HEK293T (cell line): ENCODE measurements at regions not wholly inside any gene's neighbourhood (a gene's known extent, or its start where the extent isn't known, plus 50 kb on each side); places are given as distances from the start of the nearest gene placed in this dataset.

Source experiments
- CTCF ChIA-PET: fragments of 350-600 bp; formaldehyde crosslinking; extraction: SDS; loops from one replicate; lab custom pipeline; 2021; ENCODE audit warnings: antibody characterized with exemption, inconsistent platforms; lab: Yijun Ruan, JAX
- POLR2A ChIA-PET: fragments of 350-600 bp; formaldehyde crosslinking; extraction: SDS; loops from one replicate; lab custom pipeline; 2020; ENCODE audit warnings: antibody characterized with exemption, inconsistent platforms; lab: Yijun Ruan, JAX
- DNase-seq: peaks from one replicate; pipeline ENCODE4 v3.0.0; 2012; ENCODE audit warnings: mixed read lengths; ENCODE audit errors: extremely low spot score
- ARNT ChIP-seq: fragments of 450-650 bp; IDR thresholded peaks from 2 replicates; pipeline ENCODE4 v1.6.1; 2017; ENCODE audit warnings: mild to moderate bottlenecking
- BHLHE40 ChIP-seq: fragments of 450-650 bp; IDR thresholded peaks from 2 replicates; pipeline ENCODE4 v1.6.1; 2016; ENCODE audit warnings: mild to moderate bottlenecking, moderate library complexity, borderline replicate concordance
- CTBP1 ChIP-seq: fragments of 450-650 bp; IDR thresholded peaks from 2 replicates; pipeline ENCODE4 v1.6.1; 2016; ENCODE audit warnings: borderline replicate concordance
- ELF4 ChIP-seq: fragments of 450-650 bp; IDR thresholded peaks from 2 replicates; pipeline ENCODE4 v1.6.1; 2017; ENCODE audit warnings: antibody characterized with exemption
- FOXA1 ChIP-seq: fragments of 450-650 bp; IDR thresholded peaks from 2 replicates; pipeline ENCODE4 v1.6.1; 2016; ENCODE audit warnings: mild to moderate bottlenecking
- FOXK2 ChIP-seq: fragments of 450-650 bp; IDR thresholded peaks from 2 replicates; pipeline ENCODE4 v1.6.1; 2016; ENCODE audit warnings: mild to moderate bottlenecking
- FOXM1 ChIP-seq: fragments of 450-650 bp; IDR thresholded peaks from 2 replicates; pipeline ENCODE4 v1.6.1; 2017; ENCODE audit warnings: mild to moderate bottlenecking, borderline replicate concordance
- HDGF ChIP-seq: fragments of 450-650 bp; IDR thresholded peaks from 2 replicates; pipeline ENCODE4 v1.6.1; 2017; ENCODE audit warnings: antibody characterized with exemption, borderline replicate concordance
- L3MBTL2 ChIP-seq: fragments of 450-650 bp; conservative IDR thresholded peaks from 2 replicates; pipeline ENCODE4 v1.6.1; 2016; ENCODE audit warnings: mild to moderate bottlenecking
- LEF1 ChIP-seq: fragments of 450-650 bp; IDR thresholded peaks from 2 replicates; pipeline ENCODE4 v1.6.1; 2017; ENCODE audit warnings: mild to moderate bottlenecking, borderline replicate concordance
- NFRKB ChIP-seq: fragments of 450-650 bp; IDR thresholded peaks from 2 replicates; pipeline ENCODE4 v1.6.1; 2016; ENCODE audit warnings: mild to moderate bottlenecking, moderate library complexity
- SP1 ChIP-seq: fragments of 450-650 bp; IDR thresholded peaks from 2 replicates; pipeline ENCODE4 v1.6.1; 2017
- SUZ12 ChIP-seq: fragments of 450-650 bp; IDR thresholded peaks from 2 replicates; pipeline ENCODE4 v1.6.1; 2016; ENCODE audit warnings: mild to moderate bottlenecking
- TARDBP ChIP-seq: fragments of 450-650 bp; IDR thresholded peaks from 2 replicates; pipeline ENCODE4 v1.6.1; 2016
- ZNF384 ChIP-seq: fragments of 450-650 bp; IDR thresholded peaks from 2 replicates; pipeline ENCODE4 v1.6.1; 2016
- TF ChIP-seq, protein P1 (sequence below): fragments of 450-650 bp; IDR thresholded peaks from 2 replicates; pipeline ENCODE4 v1.6.1; 2016

DNA sequence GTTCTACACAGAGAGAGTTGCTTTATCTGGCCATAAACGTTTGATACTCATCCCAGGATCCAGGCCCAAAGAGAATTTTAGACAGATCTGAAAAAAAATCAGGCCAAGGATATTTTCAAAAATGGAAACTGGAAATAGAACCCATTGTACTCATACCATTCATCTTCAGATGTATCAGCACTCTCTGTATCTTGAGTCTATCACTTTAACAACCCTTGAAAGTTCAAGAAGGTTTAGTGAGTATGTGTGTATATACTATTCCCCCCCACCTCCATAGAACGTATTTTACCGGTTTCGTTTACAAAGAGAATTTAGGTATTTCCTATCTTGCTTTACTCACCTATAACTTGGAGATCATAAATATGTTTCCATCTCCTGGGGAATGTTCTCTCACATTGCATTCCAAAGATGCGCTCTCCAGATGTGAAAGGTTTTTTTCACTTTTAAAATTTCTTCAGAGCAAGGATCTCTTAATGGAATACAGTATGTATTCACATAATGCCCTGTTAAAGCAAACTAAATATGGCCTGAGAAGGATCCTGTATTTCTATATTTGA, 105.5 kb upstream of the TUT7 start:
- ChIA-PET CTCF (no interaction called here), POLR2A (no interaction called here)
- no peak for TF ChIP-seq LEF1
- TF ChIP-seq TARDBP, result no peak
- TF ChIP-seq CTBP1, result no peak
- TF ChIP-seq SUZ12, result no peak
- no peak for TF ChIP-seq HDGF
- TF ChIP-seq FOXA1, result no peak
- no peak for TF ChIP-seq L3MBTL2
- TF ChIP-seq ZNF384, result no peak
- TF ChIP-seq FOXK2, result no peak
- no peak for TF ChIP-seq BHLHE40
- TF ChIP-seq FOXM1, result no peak
- TF ChIP-seq NFRKB, result no peak
- TF ChIP-seq SP1, result no peak
- no peak for TF ChIP-seq ARNT
- TF ChIP-seq, protein P1, sequence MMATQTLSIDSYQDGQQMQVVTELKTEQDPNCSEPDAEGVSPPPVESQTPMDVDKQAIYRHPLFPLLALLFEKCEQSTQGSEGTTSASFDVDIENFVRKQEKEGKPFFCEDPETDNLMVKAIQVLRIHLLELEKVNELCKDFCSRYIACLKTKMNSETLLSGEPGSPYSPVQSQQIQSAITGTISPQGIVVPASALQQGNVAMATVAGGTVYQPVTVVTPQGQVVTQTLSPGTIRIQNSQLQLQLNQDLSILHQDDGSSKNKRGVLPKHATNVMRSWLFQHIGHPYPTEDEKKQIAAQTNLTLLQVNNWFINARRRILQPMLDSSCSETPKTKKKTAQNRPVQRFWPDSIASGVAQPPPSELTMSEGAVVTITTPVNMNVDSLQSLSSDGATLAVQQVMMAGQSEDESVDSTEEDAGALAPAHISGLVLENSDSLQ, result no peak
- TF ChIP-seq ELF4, result no peak
- no peak for DNase-seq

DNA sequence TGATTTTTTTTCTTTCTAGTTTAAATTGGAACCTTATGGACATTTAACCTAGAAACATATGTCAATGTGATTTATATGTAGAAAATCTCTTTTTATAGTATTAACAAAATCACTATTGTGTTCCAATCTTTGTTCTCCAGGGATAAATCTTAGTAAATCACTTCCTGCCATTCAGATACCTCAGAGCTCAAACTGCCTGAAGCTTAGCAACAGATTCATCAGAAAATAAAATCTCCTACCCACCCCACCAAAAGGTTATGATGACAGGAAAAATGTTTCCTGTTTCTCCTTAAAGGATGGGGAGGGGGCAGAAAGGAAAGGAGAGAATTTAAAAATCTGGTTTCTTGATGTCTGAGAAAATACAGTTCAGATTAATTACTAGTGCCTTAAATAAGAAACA, 105.0 kb upstream of the TUT7 start:
- TF ChIP-seq SP1, result no peak
- ChIA-PET CTCF (no interaction called here), POLR2A (no interaction called here)

DNA sequence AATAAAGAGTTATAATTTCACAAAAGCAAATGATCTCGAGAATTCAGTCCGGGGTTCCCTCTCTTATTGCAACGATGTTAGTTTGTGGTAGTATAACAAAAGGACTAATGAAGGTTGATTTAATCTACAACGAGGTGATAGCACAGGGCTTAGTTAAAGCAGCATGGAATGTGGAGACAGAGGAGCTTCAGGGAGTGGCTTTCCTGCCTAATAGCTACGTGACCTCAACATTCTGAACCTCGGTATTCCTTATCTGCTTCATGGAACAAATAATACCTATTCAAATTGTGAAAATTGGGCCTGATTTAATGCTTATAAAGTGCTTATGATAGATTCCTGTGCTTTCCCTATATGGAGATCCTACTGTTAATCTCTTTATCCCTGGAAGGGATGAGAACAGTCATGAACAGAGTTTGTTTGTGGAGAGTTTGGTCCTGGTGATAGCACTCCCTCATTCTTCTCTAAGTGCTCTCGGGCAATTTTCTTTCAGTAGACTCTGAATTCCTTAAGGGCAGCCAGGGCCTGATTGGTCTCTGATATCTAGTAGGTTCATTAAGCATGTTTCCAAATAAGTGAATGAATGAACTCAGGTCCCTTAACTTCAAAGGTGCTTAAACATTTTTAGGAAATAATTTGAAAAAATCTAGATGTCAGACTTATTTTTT, 104.1 kb upstream of the TUT7 start:
- no peak for DNase-seq
- POLR2A ChIA-PET, result no interaction called here
- CTCF ChIA-PET, result interaction anchor here (1.0 kb wide), 1 partner anchor 879 kb away, joined by 3 read pairs; no protein-coding TSS in a partner anchor
- TF ChIP-seq LEF1 (no peak), FOXM1 (no peak), FOXK2 (no peak), SP1 (no peak), HDGF (no peak), TARDBP (no peak), FOXA1 (no peak), SUZ12 (no peak), NFRKB (no peak), ARNT (no peak)
- TF ChIP-seq, protein P1, result no peak

More for the DNA sequence above, 105.0 kb upstream of the TUT7 start:
- no peak for DNase-seq

GRCh38 chr9:86456416-86456815, 102.2 kb upstream of the TUT7 start:
- TF ChIP-seq NFRKB (no peak), CTBP1 (no peak), TARDBP (no peak), L3MBTL2 (no peak), ELF4 (no peak), HDGF (no peak), SP1 (no peak), BHLHE40 (no peak), SUZ12 (no peak), FOXK2 (no peak), ZNF384 (no peak), LEF1 (no peak), FOXM1 (no peak), FOXA1 (no peak), ARNT (no peak)
- TF ChIP-seq, protein P1, result no peak
- CTCF ChIA-PET, result no interaction called here
- POLR2A ChIA-PET, result no interaction called here
- no peak for DNase-seq

GRCh38 chr9:86454701-86455615, 100.7 kb upstream of the TUT7 start:
- ChIA-PET POLR2A (no interaction called here), CTCF (no interaction called here)
- DNase-seq, result no peak
- TF ChIP-seq FOXK2 (no peak), ZNF384 (no peak), TARDBP (no peak), BHLHE40 (no peak), ARNT (no peak), LEF1 (no peak), FOXA1 (no peak), CTBP1 (no peak), SP1 (no peak), HDGF (no peak), NFRKB (no peak)
- TF ChIP-seq, protein P1, result no peak
